ENCODE measurements at regions not wholly inside any gene's neighbourhood (a gene's known extent, or its start where the extent isn't known, plus 50 kb on each side); places are given as distances from the start of the nearest gene placed in this dataset.

- H3K27ac Mint-ChIP-seq (ENCODE audit: unreplicated experiment): no peak overlapping the region
- peaks cover 25% of the 10 kb centered on the region for H3K27me3 Mint-ChIP-seq (ENCODE audit: insufficient read depth, unreplicated experiment)
- intact Hi-C loops (cut with micrococcal nuclease; ENCODE audit: unreplicated experiment): no loop called here
- H3K4me1 Mint-ChIP-seq (ENCODE audit: low read depth, unreplicated experiment): no peaks in the 10 kb centered on the region
- no peaks in the 10 kb centered on the region for H3K27me3 ChIP-seq (replicated peaks; ENCODE audit: control insufficient read depth, insufficient read depth, low read length)
- H3K36me3 Mint-ChIP-seq (ENCODE audit: insufficient read depth, unreplicated experiment): no peaks in the 10 kb centered on the region
- no peak overlapping the region for H3K4me3 Mint-ChIP-seq (ENCODE audit: unreplicated experiment)
- ChIA-PET POLR2A (no interaction called here), CTCF (no interaction called here)
- H3K36me3 ChIP-seq (ENCODE audit: control insufficient read depth, insufficient read depth, low read length): no peaks in the 10 kb centered on the region
- no peaks in the 10 kb centered on the region for H3K4me1 ChIP-seq
- no TSS peak for BruUV-seq (replicated peaks)
- TF ChIP-seq, protein P1, sequence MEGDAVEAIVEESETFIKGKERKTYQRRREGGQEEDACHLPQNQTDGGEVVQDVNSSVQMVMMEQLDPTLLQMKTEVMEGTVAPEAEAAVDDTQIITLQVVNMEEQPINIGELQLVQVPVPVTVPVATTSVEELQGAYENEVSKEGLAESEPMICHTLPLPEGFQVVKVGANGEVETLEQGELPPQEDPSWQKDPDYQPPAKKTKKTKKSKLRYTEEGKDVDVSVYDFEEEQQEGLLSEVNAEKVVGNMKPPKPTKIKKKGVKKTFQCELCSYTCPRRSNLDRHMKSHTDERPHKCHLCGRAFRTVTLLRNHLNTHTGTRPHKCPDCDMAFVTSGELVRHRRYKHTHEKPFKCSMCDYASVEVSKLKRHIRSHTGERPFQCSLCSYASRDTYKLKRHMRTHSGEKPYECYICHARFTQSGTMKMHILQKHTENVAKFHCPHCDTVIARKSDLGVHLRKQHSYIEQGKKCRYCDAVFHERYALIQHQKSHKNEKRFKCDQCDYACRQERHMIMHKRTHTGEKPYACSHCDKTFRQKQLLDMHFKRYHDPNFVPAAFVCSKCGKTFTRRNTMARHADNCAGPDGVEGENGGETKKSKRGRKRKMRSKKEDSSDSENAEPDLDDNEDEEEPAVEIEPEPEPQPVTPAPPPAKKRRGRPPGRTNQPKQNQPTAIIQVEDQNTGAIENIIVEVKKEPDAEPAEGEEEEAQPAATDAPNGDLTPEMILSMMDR (IDR thresholded peaks at IDR 0.05; ENCODE audit: insufficient read depth in 1 of 2, low read depth in 1 of 2, low read length in 1 of 2, severe bottlenecking in 1 of 2, unreplicated experiment in 1 of 2): no peak
- no peaks in the 10 kb centered on the region for H3K9me3 ChIP-seq
- no peaks in the 10 kb centered on the region for H3K9me3 Mint-ChIP-seq (ENCODE audit: unreplicated experiment)
- no peak overlapping the region for H3K4me3 ChIP-seq (ENCODE audit: low read depth, low read length)
- DNase-seq: no peak
Observed at GRCh38 chr11:115743719-115744118, 239.5 kb upstream of the CADM1 start.

DNA sequence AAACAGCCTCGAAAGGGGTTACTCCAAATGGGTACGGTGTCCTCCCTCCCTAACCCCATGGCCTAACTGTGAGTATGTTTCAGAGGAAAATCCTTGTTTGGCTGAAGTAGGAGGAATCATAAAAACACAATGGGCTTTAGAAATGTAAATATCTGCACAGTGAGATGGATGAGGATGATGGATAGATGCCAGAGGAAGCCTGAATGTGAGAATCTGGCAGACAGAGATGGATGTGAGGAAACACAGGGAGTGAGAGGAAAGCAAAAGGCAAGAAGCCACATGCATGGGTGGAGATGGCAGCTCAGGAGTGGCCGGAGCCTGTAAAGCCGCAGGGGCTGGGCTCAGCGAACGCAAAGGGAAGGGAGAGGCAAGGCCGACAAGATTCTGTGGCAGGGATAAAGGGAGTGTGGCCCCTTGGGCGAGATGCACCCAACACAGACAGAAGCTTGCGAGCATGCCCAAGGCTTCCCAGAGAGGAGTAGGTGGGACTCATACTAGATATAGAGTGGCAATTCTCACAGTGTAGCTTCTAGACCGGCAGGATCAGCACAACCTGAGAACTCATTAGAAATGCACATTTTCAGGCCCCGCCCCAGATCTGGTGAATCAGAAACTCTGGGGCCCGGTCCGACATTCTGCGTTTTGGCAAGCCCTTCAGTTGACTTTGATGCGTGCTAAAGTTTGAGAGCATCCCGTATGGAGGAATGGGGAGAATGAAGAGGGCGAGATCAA lies 237.3 kb upstream of the CADM1 start:
- H3K9me3 Mint-ChIP-seq (ENCODE audit: unreplicated experiment): no peaks in the 10 kb centered on the region
- no peak overlapping the region for H3K4me3 Mint-ChIP-seq (ENCODE audit: unreplicated experiment)
- TF ChIP-seq, protein P1 (IDR thresholded peaks at IDR 0.05; ENCODE audit: insufficient read depth in 1 of 2, low read depth in 1 of 2, low read length in 1 of 2, severe bottlenecking in 1 of 2, unreplicated experiment in 1 of 2): no peak
- no peak for DNase-seq
- H3K4me3 ChIP-seq (ENCODE audit: low read depth, low read length): no peak overlapping the region
- H3K27me3 ChIP-seq (replicated peaks; ENCODE audit: control insufficient read depth, insufficient read depth, low read length): no peaks in the 10 kb centered on the region
- H3K27me3 Mint-ChIP-seq (ENCODE audit: insufficient read depth, unreplicated experiment): peaks cover 18% of the 10 kb centered on the region
- no peaks in the 10 kb centered on the region for H3K9me3 ChIP-seq
- H3K4me1 Mint-ChIP-seq (ENCODE audit: low read depth, unreplicated experiment): no peaks in the 10 kb centered on the region
- ChIA-PET CTCF (no interaction called here), POLR2A (no interaction called here)
- no peaks in the 10 kb centered on the region for H3K36me3 ChIP-seq (ENCODE audit: control insufficient read depth, insufficient read depth, low read length)
- intact Hi-C loops (cut with micrococcal nuclease; ENCODE audit: unreplicated experiment): no loop called here
- H3K27ac Mint-ChIP-seq (ENCODE audit: unreplicated experiment): no peak overlapping the region
- H3K4me1 ChIP-seq: no peaks in the 10 kb centered on the region
- BruUV-seq (replicated peaks): no TSS peak
- H3K36me3 Mint-ChIP-seq (ENCODE audit: insufficient read depth, unreplicated experiment): no peaks in the 10 kb centered on the region

DNA sequence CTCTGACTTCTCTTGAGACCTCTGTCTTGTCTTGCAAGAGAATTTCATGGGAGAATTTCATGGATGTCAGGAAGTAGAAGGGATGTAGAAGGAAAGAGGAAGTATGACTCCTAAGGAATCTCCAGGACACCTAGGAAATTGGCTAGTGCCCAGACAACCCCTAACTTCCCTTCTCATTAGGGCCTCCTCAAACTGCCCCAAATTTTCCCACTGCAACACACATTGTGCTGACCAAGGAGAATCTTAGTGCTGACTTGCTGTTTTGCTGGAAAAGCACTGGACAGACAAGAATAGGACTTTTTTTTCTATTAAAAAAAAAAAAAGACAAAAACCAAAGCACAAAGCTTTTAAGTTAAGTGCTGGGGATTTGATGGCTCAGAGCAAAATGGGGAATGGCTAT lies 236.1 kb upstream of the CADM1 start:
- ChIA-PET POLR2A (no interaction called here), CTCF (no interaction called here)
- H3K4me3 ChIP-seq (ENCODE audit: low read depth, low read length): no peak overlapping the region
- no peak for DNase-seq
- Mint-ChIP-seq H3K4me1 (ENCODE audit: low read depth, unreplicated experiment) (no peaks in the 10 kb centered on the region), H3K27me3 (ENCODE audit: insufficient read depth, unreplicated experiment) (peaks cover 15% of the 10 kb centered on the region), H3K4me3 (ENCODE audit: unreplicated experiment) (no peak overlapping the region), H3K9me3 (ENCODE audit: unreplicated experiment) (no peaks in the 10 kb centered on the region), H3K27ac (ENCODE audit: unreplicated experiment) (no peak overlapping the region), H3K36me3 (ENCODE audit: insufficient read depth, unreplicated experiment) (no peaks in the 10 kb centered on the region)
- H3K4me1 ChIP-seq: no peaks in the 10 kb centered on the region
- no peaks in the 10 kb centered on the region for H3K27me3 ChIP-seq (replicated peaks; ENCODE audit: control insufficient read depth, insufficient read depth, low read length)
- BruUV-seq (replicated peaks): no TSS peak
- TF ChIP-seq, protein P1 (IDR thresholded peaks at IDR 0.05; ENCODE audit: insufficient read depth in 1 of 2, low read depth in 1 of 2, low read length in 1 of 2, severe bottlenecking in 1 of 2, unreplicated experiment in 1 of 2): no peak
- no peaks in the 10 kb centered on the region for H3K9me3 ChIP-seq
- intact Hi-C loops (cut with micrococcal nuclease; ENCODE audit: unreplicated experiment): no loop called here
- no peaks in the 10 kb centered on the region for H3K36me3 ChIP-seq (ENCODE audit: control insufficient read depth, insufficient read depth, low read length)

Data from Caco-2 (cell line).